HEK293 (cell line): ENCODE measurements at regions not wholly inside any gene's neighbourhood (a gene's known extent, or its start where the extent isn't known, plus 50 kb on each side); places are given as distances from the start of the nearest gene placed in this dataset.

ENCODE experiments used
- CTCF ChIA-PET: fragments of 350-600 bp; formaldehyde crosslinking; extraction: SDS; loops from one replicate; lab custom pipeline; 2021; ENCODE audit warnings: antibody characterized with exemption; lab: Yijun Ruan, JAX
- POLR2A ChIA-PET: fragments of 300-600 bp; formaldehyde crosslinking; extraction: SDS; loops from one replicate; lab custom pipeline; 2020; ENCODE audit warnings: antibody characterized with exemption, inconsistent platforms; lab: Yijun Ruan, JAX
- H3K27ac ChIP-seq: fragments of 200-500 bp; sonication (Bioruptor generic); 2 replicates; pipeline ENCODE4 v1.5.1; 2014; ENCODE audit warnings: low read depth, low read length, control low read depth, inconsistent platforms; ENCODE audit errors: extremely low read depth
- H3K36me3 ChIP-seq, 2 experiments: fragments of 200-500 bp in 1 of 2; sonication (Bioruptor generic) in 1 of 2; 1 replicate in 1 of 2; 2 replicates in 1 of 2; pipeline ENCODE4 v1.5.1; 2014 to 2017; ENCODE audit warnings: inconsistent platforms in 2 of 2, low read length in 2 of 2; ENCODE audit not compliant: control insufficient read depth in 2 of 2, insufficient read depth in 1 of 2
- H3K4me1 ChIP-seq: fragments of 200-500 bp; sonication (Bioruptor generic); 2 replicates; pipeline ENCODE4 v1.5.1; 2014; ENCODE audit warnings: mild to moderate bottlenecking, low read length, inconsistent platforms; ENCODE audit not compliant: control insufficient read depth, insufficient read depth
- H3K4me3 ChIP-seq: 2 replicates; pipeline ENCODE4 v1.5.1; 2011; ENCODE audit warnings: low read depth, mild to moderate bottlenecking, control low read depth, low read length, moderate library complexity
- H3K9me3 ChIP-seq: fragments of 200-500 bp; sonication (Bioruptor generic); 2 replicates; pipeline ENCODE4 v1.5.1; 2014; ENCODE audit warnings: low read depth, low read length, inconsistent platforms; ENCODE audit not compliant: control insufficient read depth, insufficient read depth
- GLIS1 ChIP-seq: fragments of 450-650 bp; formaldehyde crosslinking; IDR thresholded peaks from 2 replicates; pipeline ENCODE4 v1.5.1; 2016; ENCODE audit warnings: missing biosample characterization, missing genetic modification characterization
- KLF16 ChIP-seq: fragments of 450-650 bp; formaldehyde crosslinking; IDR thresholded peaks from 2 replicates; pipeline ENCODE4 v1.5.1; 2017; ENCODE audit warnings: missing biosample characterization, missing genetic modification characterization
- MEIS1 ChIP-seq: sonication (generic); formaldehyde crosslinking; IDR thresholded peaks from 2 replicates; pipeline ENCODE4 v1.8.1; 2022; ENCODE audit warnings: missing genetic modification reagents, mild to moderate bottlenecking, borderline replicate concordance
- OVOL3 ChIP-seq: fragments of 450-650 bp; formaldehyde crosslinking; IDR thresholded peaks from 2 replicates; pipeline ENCODE4 v1.5.1; 2016; ENCODE audit warnings: missing biosample characterization, missing genetic modification characterization
- PRDM1 ChIP-seq: fragments of 450-650 bp; formaldehyde crosslinking; IDR thresholded peaks from 2 replicates; pipeline ENCODE4; 2016; ENCODE audit warnings: missing biosample characterization, missing genetic modification characterization
- ZBTB17 ChIP-seq: fragments of 450-650 bp; formaldehyde crosslinking; IDR thresholded peaks from 2 replicates; pipeline ENCODE4 v1.5.1; 2016; ENCODE audit warnings: missing biosample characterization, missing genetic modification characterization
- ZBTB48 ChIP-seq: fragments of 450-650 bp; formaldehyde crosslinking; IDR thresholded peaks from 2 replicates; pipeline ENCODE4 v1.5.1; 2016; ENCODE audit warnings: missing biosample characterization, missing genetic modification characterization
- ZFP3 ChIP-seq: fragments of 450-650 bp; formaldehyde crosslinking; IDR thresholded peaks from 2 replicates; pipeline ENCODE4 v1.5.1; 2016; ENCODE audit warnings: low read depth, missing biosample characterization, missing genetic modification characterization
- ZFP69B ChIP-seq: fragments of 450-650 bp; formaldehyde crosslinking; IDR thresholded peaks from 2 replicates; pipeline ENCODE4 v1.5.1; 2016; ENCODE audit warnings: missing biosample characterization, missing genetic modification characterization
- ZNF114 ChIP-seq: fragments of 450-650 bp; formaldehyde crosslinking; IDR thresholded peaks from 2 replicates; pipeline ENCODE4 v1.5.0; 2017; ENCODE audit warnings: missing biosample characterization, missing genetic modification characterization
- ZNF121 ChIP-seq: fragments of 450-650 bp; formaldehyde crosslinking; IDR thresholded peaks from 2 replicates; pipeline ENCODE4 v1.5.1; 2016; ENCODE audit warnings: missing biosample characterization, missing genetic modification characterization
- ZNF146 ChIP-seq: fragments of 450-650 bp; formaldehyde crosslinking; IDR thresholded peaks from 2 replicates; pipeline ENCODE4 v1.5.1; 2016; ENCODE audit warnings: missing biosample characterization, missing genetic modification characterization
- ZNF184 ChIP-seq: fragments of 450-650 bp; IDR thresholded peaks from 2 replicates; pipeline ENCODE4 v1.5.1; 2018; ENCODE audit warnings: missing biosample characterization, mild to moderate bottlenecking, missing genetic modification characterization
- ZNF302 ChIP-seq: fragments of 450-650 bp; formaldehyde crosslinking; IDR thresholded peaks from 2 replicates; pipeline ENCODE4 v1.5.1; 2016; ENCODE audit warnings: missing biosample characterization, missing genetic modification characterization, low read depth
- ZNF324 ChIP-seq: fragments of 450-650 bp; formaldehyde crosslinking; IDR thresholded peaks from 2 replicates; pipeline ENCODE4 v1.5.1; 2016; ENCODE audit warnings: missing biosample characterization, missing genetic modification characterization
- ZNF350 ChIP-seq: fragments of 450-650 bp; formaldehyde crosslinking; IDR thresholded peaks from 2 replicates; pipeline ENCODE4 v1.5.0; 2017; ENCODE audit warnings: missing biosample characterization, mild to moderate bottlenecking, missing genetic modification characterization
- ZNF391 ChIP-seq: fragments of 450-650 bp; formaldehyde crosslinking; IDR thresholded peaks from 2 replicates; pipeline ENCODE4 v1.5.1; 2016; ENCODE audit warnings: low read depth, missing biosample characterization, missing genetic modification characterization, borderline replicate concordance
- ZNF600 ChIP-seq: fragments of 450-650 bp; formaldehyde crosslinking; IDR thresholded peaks from 2 replicates; pipeline ENCODE4 v1.5.1; 2016; ENCODE audit warnings: missing biosample characterization, missing genetic modification characterization
- ZNF624 ChIP-seq: fragments of 450-650 bp; formaldehyde crosslinking; IDR thresholded peaks from 2 replicates; pipeline ENCODE4 v1.5.1; 2017; ENCODE audit warnings: missing biosample characterization, missing genetic modification characterization
- ZNF670 ChIP-seq: fragments of 450-650 bp; formaldehyde crosslinking; IDR thresholded peaks from 2 replicates; pipeline ENCODE4 v1.5.1; 2016; ENCODE audit warnings: missing biosample characterization, missing genetic modification characterization, low read depth
- ZNF843 ChIP-seq: fragments of 450-650 bp; formaldehyde crosslinking; IDR thresholded peaks from 2 replicates; pipeline ENCODE4 v1.5.1; 2016; ENCODE audit warnings: missing biosample characterization, missing genetic modification characterization
- TF ChIP-seq, protein P1 (sequence below): fragments of 450-650 bp; IDR thresholded peaks from 2 replicates; pipeline ENCODE4 v1.5.1; 2018; ENCODE audit warnings: missing biosample characterization, mild to moderate bottlenecking, missing genetic modification characterization
- TF ChIP-seq, protein P2 (sequence below): fragments of 450-650 bp; formaldehyde crosslinking; conservative IDR thresholded peaks from 2 replicates; pipeline ENCODE4 v1.5.1; 2016; ENCODE audit warnings: low read depth, missing biosample characterization, missing genetic modification characterization
- TF ChIP-seq, protein P3 (sequence below): IDR thresholded peaks from 2 replicates; pipeline ENCODE4 v1.6.1; 2011; ENCODE audit warnings: mild to moderate bottlenecking, low read depth, low read length, borderline replicate concordance
- TF ChIP-seq, protein P4 (sequence below): fragments of 450-650 bp; formaldehyde crosslinking; IDR thresholded peaks from 2 replicates; pipeline ENCODE4 v1.5.1; 2016; ENCODE audit warnings: missing biosample characterization, missing genetic modification characterization
- TF ChIP-seq, protein P5 (sequence below): fragments of 450-650 bp; formaldehyde crosslinking; IDR thresholded peaks from 2 replicates; pipeline ENCODE4 v1.5.1; 2017; ENCODE audit warnings: missing biosample characterization, missing genetic modification characterization
- TF ChIP-seq, protein P6 (sequence below): fragments of 450-650 bp; formaldehyde crosslinking; IDR thresholded peaks from 2 replicates; pipeline ENCODE4 v1.5.1; 2017; ENCODE audit warnings: missing biosample characterization, missing genetic modification characterization

DNA sequence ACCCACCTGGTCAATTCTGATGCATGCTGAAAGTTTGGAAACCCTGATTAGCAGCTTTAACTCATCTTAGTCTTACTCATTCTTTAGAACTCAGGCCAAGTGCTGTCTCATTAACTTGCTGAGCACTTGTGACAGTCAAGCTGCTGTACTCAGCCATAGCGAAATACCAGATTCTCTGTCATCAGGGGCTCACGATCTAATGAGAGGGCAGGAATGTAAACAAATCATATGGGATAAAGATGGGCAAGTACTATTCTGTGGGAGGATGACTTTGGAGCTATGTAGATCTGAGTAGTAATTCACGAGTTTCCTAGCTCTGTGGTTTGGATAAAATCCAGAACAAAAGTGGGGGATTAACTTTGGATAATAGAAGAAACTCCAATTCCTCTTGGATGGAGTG is 376.6 kb downstream of the HRH4 start (continued):
- TF ChIP-seq, protein P1, sequence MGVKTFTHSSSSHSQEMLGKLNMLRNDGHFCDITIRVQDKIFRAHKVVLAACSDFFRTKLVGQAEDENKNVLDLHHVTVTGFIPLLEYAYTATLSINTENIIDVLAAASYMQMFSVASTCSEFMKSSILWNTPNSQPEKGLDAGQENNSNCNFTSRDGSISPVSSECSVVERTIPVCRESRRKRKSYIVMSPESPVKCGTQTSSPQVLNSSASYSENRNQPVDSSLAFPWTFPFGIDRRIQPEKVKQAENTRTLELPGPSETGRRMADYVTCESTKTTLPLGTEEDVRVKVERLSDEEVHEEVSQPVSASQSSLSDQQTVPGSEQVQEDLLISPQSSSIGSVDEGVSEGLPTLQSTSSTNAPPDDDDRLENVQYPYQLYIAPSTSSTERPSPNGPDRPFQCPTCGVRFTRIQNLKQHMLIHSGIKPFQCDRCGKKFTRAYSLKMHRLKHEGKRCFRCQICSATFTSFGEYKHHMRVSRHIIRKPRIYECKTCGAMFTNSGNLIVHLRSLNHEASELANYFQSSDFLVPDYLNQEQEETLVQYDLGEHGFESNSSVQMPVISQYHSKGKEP (tag by site-specific recombination): 0 out of 2 replicates have a peak, but pooled peaks have one; percentile 33
- TF ChIP-seq MEIS1 (CRISPR knock-in tag): no peak
- TF ChIP-seq GLIS1 (tag by site-specific recombination): peak; percentile 50; the same call in 1 of the 2 replicates
- no peak for TF ChIP-seq ZNF324
- 0 out of 2 replicates have a peak, but pooled peaks have one; percentile 28 for TF ChIP-seq ZNF391
- TF ChIP-seq ZNF302 (tag by site-specific recombination): no peak
- peak; percentile 93 for TF ChIP-seq ZNF843
- TF ChIP-seq OVOL3 (tag by site-specific recombination): peak; percentile 32; the same call in 1 of the 2 replicates
- TF ChIP-seq, protein P2, sequence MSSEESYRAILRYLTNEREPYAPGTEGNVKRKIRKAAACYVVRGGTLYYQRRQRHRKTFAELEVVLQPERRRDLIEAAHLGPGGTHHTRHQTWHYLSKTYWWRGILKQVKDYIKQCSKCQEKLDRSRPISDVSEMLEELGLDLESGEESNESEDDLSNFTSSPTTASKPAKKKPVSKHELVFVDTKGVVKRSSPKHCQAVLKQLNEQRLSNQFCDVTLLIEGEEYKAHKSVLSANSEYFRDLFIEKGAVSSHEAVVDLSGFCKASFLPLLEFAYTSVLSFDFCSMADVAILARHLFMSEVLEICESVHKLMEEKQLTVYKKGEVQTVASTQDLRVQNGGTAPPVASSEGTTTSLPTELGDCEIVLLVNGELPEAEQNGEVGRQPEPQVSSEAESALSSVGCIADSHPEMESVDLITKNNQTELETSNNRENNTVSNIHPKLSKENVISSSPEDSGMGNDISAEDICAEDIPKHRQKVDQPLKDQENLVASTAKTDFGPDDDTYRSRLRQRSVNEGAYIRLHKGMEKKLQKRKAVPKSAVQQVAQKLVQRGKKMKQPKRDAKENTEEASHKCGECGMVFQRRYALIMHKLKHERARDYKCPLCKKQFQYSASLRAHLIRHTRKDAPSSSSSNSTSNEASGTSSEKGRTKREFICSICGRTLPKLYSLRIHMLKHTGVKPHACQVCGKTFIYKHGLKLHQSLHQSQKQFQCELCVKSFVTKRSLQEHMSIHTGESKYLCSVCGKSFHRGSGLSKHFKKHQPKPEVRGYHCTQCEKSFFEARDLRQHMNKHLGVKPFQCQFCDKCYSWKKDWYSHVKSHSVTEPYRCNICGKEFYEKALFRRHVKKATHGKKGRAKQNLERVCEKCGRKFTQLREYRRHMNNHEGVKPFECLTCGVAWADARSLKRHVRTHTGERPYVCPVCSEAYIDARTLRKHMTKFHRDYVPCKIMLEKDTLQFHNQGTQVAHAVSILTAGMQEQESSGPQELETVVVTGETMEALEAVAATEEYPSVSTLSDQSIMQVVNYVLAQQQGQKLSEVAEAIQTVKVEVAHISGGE (tag by site-specific recombination): no peak
- TF ChIP-seq ZNF670 (tag by site-specific recombination): no peak
- TF ChIP-seq ZNF350 (tag by site-specific recombination): no peak
- TF ChIP-seq ZNF121 (tag by site-specific recombination): no peak
- TF ChIP-seq, protein P3, sequence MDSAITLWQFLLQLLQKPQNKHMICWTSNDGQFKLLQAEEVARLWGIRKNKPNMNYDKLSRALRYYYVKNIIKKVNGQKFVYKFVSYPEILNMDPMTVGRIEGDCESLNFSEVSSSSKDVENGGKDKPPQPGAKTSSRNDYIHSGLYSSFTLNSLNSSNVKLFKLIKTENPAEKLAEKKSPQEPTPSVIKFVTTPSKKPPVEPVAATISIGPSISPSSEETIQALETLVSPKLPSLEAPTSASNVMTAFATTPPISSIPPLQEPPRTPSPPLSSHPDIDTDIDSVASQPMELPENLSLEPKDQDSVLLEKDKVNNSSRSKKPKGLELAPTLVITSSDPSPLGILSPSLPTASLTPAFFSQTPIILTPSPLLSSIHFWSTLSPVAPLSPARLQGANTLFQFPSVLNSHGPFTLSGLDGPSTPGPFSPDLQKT: no peak
- TF ChIP-seq ZNF114: no peak
- TF ChIP-seq ZNF600 (tag by site-specific recombination): no peak

DNA sequence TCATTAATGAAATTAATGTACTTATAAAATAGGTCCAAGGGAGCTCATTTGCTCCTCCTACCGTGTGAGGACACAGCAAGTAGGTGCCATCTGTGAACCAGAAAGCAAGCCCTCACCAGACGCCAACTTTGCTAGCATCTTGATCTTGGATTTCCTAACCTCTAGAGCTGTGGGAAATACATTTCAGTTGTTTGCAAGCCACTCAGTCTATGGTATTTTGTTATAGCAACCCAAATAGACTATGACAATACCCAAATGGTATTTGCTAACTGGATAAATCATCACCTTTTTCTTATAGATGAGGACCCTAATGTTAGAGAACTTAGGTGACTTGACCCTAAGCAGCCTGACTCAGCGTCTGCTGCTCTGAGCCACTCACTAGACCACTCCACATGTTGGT is 379.6 kb downstream of the HRH4 start:
- ChIA-PET CTCF (no interaction called here), POLR2A (no interaction called here)
- Histone ChIP-seq H3K9me3 (no peaks in the 10 kb centered on the region), H3K36me3 (no peaks in the 10 kb centered on the region), H3K4me3 (no peak overlapping the region), H3K4me1 (no peaks in the 10 kb centered on the region), H3K27ac (no peak overlapping the region)
- TF ChIP-seq ZBTB17 (tag by site-specific recombination) (no peak), PRDM1 (no peak), ZNF146 (tag by site-specific recombination) (no peak), ZFP3 (tag by site-specific recombination) (no peak), KLF16 (no peak), ZNF624 (no peak), ZNF184 (tag by site-specific recombination) (no peak), ZBTB48 (no peak), ZFP69B (tag by site-specific recombination) (no peak)
- TF ChIP-seq, protein P4, sequence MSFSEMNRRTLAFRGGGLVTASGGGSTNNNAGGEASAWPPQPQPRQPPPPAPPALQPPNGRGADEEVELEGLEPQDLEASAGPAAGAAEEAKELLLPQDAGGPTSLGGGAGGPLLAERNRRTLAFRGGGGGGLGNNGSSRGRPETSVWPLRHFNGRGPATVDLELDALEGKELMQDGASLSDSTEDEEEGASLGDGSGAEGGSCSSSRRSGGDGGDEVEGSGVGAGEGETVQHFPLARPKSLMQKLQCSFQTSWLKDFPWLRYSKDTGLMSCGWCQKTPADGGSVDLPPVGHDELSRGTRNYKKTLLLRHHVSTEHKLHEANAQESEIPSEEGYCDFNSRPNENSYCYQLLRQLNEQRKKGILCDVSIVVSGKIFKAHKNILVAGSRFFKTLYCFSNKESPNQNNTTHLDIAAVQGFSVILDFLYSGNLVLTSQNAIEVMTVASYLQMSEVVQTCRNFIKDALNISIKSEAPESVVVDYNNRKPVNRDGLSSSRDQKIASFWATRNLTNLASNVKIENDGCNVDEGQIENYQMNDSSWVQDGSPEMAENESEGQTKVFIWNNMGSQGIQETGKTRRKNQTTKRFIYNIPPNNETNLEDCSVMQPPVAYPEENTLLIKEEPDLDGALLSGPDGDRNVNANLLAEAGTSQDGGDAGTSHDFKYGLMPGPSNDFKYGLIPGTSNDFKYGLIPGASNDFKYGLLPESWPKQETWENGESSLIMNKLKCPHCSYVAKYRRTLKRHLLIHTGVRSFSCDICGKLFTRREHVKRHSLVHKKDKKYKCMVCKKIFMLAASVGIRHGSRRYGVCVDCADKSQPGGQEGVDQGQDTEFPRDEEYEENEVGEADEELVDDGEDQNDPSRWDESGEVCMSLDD (tag by site-specific recombination): no peak
- TF ChIP-seq, protein P5, sequence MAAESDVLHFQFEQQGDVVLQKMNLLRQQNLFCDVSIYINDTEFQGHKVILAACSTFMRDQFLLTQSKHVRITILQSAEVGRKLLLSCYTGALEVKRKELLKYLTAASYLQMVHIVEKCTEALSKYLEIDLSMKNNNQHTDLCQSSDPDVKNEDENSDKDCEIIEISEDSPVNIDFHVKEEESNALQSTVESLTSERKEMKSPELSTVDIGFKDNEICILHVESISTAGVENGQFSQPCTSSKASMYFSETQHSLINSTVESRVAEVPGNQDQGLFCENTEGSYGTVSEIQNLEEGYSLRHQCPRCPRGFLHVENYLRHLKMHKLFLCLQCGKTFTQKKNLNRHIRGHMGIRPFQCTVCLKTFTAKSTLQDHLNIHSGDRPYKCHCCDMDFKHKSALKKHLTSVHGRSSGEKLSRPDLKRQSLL (tag by site-specific recombination): no peak
- TF ChIP-seq, protein P6, sequence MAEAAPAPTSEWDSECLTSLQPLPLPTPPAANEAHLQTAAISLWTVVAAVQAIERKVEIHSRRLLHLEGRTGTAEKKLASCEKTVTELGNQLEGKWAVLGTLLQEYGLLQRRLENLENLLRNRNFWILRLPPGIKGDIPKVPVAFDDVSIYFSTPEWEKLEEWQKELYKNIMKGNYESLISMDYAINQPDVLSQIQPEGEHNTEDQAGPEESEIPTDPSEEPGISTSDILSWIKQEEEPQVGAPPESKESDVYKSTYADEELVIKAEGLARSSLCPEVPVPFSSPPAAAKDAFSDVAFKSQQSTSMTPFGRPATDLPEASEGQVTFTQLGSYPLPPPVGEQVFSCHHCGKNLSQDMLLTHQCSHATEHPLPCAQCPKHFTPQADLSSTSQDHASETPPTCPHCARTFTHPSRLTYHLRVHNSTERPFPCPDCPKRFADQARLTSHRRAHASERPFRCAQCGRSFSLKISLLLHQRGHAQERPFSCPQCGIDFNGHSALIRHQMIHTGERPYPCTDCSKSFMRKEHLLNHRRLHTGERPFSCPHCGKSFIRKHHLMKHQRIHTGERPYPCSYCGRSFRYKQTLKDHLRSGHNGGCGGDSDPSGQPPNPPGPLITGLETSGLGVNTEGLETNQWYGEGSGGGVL: no peak
